Loucy (cell line): ENCODE measurements at regions not wholly inside any gene's neighbourhood (a gene's known extent, or its start where the extent isn't known, plus 50 kb on each side); places are given as distances from the start of the nearest gene placed in this dataset.

ENCODE experiments used
- CTCF ChIP-seq: fragments of 200-600 bp; sonication (generic); conservative IDR thresholded peaks from 2 replicates; pipeline ENCODE4 v1.5.1; 2014; ENCODE audit warnings: mild to moderate bottlenecking, antibody characterized with exemption, low read length
- EZH2phosphoT487 ChIP-seq: fragments of 200-600 bp; IDR thresholded peaks from 2 replicates; pipeline ENCODE4 v1.6.1; 2018; ENCODE audit warnings: antibody characterized with exemption, mild to moderate bottlenecking, moderate library complexity, borderline replicate concordance

- TF ChIP-seq CTCF (no peak), EZH2phosphoT487 (no peak)
These were observed 598.6 kb downstream of the BUD13 start for GRCh38 chr11:116173941-116174911.
